Neural cell (in vitro differentiated cells): ENCODE measurements at regions not wholly inside any gene's neighbourhood (a gene's known extent, or its start where the extent isn't known, plus 50 kb on each side); places are given as distances from the start of the nearest gene placed in this dataset.

Experiments
- H2AFZ ChIP-seq: fragments of 200-600, 300-800 bp; sonication (generic), shearing (Covaris generic); 2 replicates; pipeline ENCODE4 v1.6.0; 2014; ENCODE audit warnings: low read depth, mild to moderate bottlenecking, antibody characterized with exemption, low read length, moderate library complexity
- H3F3A ChIP-seq: fragments of 200-600 bp; shearing (Covaris generic); 2 replicates; pipeline ENCODE4 v1.6.1; 2016; ENCODE audit warnings: mild to moderate bottlenecking, moderate library complexity, mixed read lengths, antibody characterized with exemption, low read length; ENCODE audit not compliant: insufficient read depth, poor library complexity, severe bottlenecking
- H3K27ac ChIP-seq: fragments of 200-600, 300-800 bp; sonication (generic), shearing (Covaris generic); 2 replicates; pipeline ENCODE4 v1.5.1; 2014; ENCODE audit warnings: mild to moderate bottlenecking, low read length, moderate library complexity
- H3K27me3 ChIP-seq: fragments of 300-800, 200-600 bp; sonication (generic), shearing (Covaris generic); 2 replicates; pipeline ENCODE4 v1.6.0; 2014; ENCODE audit warnings: mild to moderate bottlenecking, low read depth, low read length, moderate library complexity; ENCODE audit not compliant: insufficient read depth
- H3K36me3 ChIP-seq: fragments of 300-800, 200-600 bp; sonication (generic), shearing (Covaris generic); 2 replicates; pipeline ENCODE4 v1.5.1; 2014; ENCODE audit warnings: mild to moderate bottlenecking, antibody characterized with exemption, low read length, moderate library complexity; ENCODE audit not compliant: insufficient read depth
- H3K4me2 ChIP-seq: fragments of 300-800, 200-600 bp; sonication (generic), shearing (Covaris generic); 2 replicates; pipeline ENCODE4 v1.6.0; 2014; ENCODE audit warnings: mild to moderate bottlenecking, low read length
- H3K4me3 ChIP-seq: fragments of 300-800, 200-600 bp; sonication (generic), shearing (Covaris generic); 2 replicates; pipeline ENCODE4 v1.5.1; 2014; ENCODE audit warnings: mild to moderate bottlenecking, low read length, moderate library complexity
- H3K79me2 ChIP-seq: fragments of 200-600 bp; shearing (Covaris generic); replicated peaks from 2 replicates; pipeline ENCODE4 v1.6.0; 2014; ENCODE audit warnings: mild to moderate bottlenecking, low read length, moderate library complexity; ENCODE audit not compliant: insufficient read depth
- H3K9ac ChIP-seq: fragments of 300-800, 200-600 bp; sonication (generic), shearing (Covaris generic); 2 replicates; pipeline ENCODE4 v1.6.1; 2016; ENCODE audit warnings: mild to moderate bottlenecking, low read length, mixed read lengths
- H3K9me2 ChIP-seq: fragments of 200-600 bp; shearing (Covaris generic); 2 replicates; pipeline ENCODE4 v1.6.1; 2016; ENCODE audit warnings: mild to moderate bottlenecking, low read length, mixed read lengths; ENCODE audit not compliant: insufficient read depth
- H3K9me3 ChIP-seq: fragments of 200-600, 300-800 bp; sonication (generic), shearing (Covaris generic); 2 replicates; pipeline ENCODE4 v1.6.1; 2016; ENCODE audit warnings: mild to moderate bottlenecking, mixed run types, low read length, moderate library complexity, mixed read lengths
- H4K20me1 ChIP-seq: fragments of 200-600 bp; shearing (Covaris generic); 2 replicates; pipeline ENCODE4 v1.6.1; 2016; ENCODE audit warnings: mild to moderate bottlenecking, mixed run types; ENCODE audit not compliant: insufficient read depth
- CTCF ChIP-seq: fragments of 450-650 bp; IDR thresholded peaks from 2 replicates; pipeline ENCODE4 v1.5.1; 2014; ENCODE audit warnings: antibody characterized with exemption, mild to moderate bottlenecking, moderate library complexity; ENCODE audit not compliant: poor library complexity, severe bottlenecking
- EP300 ChIP-seq: fragments of 450-650 bp; conservative IDR thresholded peaks from 2 replicates; pipeline ENCODE4 v1.6.1; 2014; ENCODE audit warnings: antibody characterized with exemption, mild to moderate bottlenecking, moderate library complexity; ENCODE audit not compliant: poor library complexity, severe bottlenecking
- EZH2 ChIP-seq: fragments of 200-600, 300-800 bp; shearing (Covaris generic), sonication (generic); IDR thresholded peaks from 2 replicates; pipeline ENCODE4 v1.6.1; 2014; ENCODE audit warnings: antibody characterized with exemption, low read length, borderline replicate concordance, mild to moderate bottlenecking; ENCODE audit not compliant: insufficient read depth, poor library complexity, severe bottlenecking
- MXI1 ChIP-seq: fragments of 450-650 bp; conservative IDR thresholded peaks from 2 replicates; pipeline ENCODE4 v1.6.1; 2014; ENCODE audit warnings: antibody characterized with exemption, mild to moderate bottlenecking; ENCODE audit not compliant: poor library complexity, severe bottlenecking
- POLR2AphosphoS5 ChIP-seq: IDR thresholded peaks from 2 replicates; pipeline ENCODE4 v1.6.1; 2012
- RAD21 ChIP-seq: fragments of 450-650 bp; conservative IDR thresholded peaks from 2 replicates; pipeline ENCODE4 v1.6.1; 2014; ENCODE audit warnings: antibody characterized with exemption, mild to moderate bottlenecking, moderate library complexity
- REST ChIP-seq: IDR thresholded peaks from 2 replicates; pipeline ENCODE4 v1.6.1; 2012; ENCODE audit warnings: borderline replicate concordance
- SMC3 ChIP-seq: fragments of 450-650 bp; conservative IDR thresholded peaks from 2 replicates; pipeline ENCODE4 v1.6.1; 2014; ENCODE audit warnings: antibody characterized with exemption, mild to moderate bottlenecking, moderate library complexity; ENCODE audit not compliant: poor library complexity
- TAF1 ChIP-seq: IDR thresholded peaks from 2 replicates; pipeline ENCODE4 v1.6.1; 2012; ENCODE audit warnings: low read depth

GRCh38 chr5:29982457-29982856, 1211.0 kb upstream of the CDH6 start:
- no peak for TF ChIP-seq EP300
- no peak for TF ChIP-seq MXI1
- no peak for TF ChIP-seq EZH2
- no peak for TF ChIP-seq TAF1
- TF ChIP-seq RAD21: no peak
- no peak for TF ChIP-seq SMC3
- TF ChIP-seq CTCF: no peak
- no peak for TF ChIP-seq REST
- no peak for TF ChIP-seq POLR2AphosphoS5
- H4K20me1 ChIP-seq: no peaks in the 10 kb centered on the region
- H3F3A ChIP-seq: no peaks in the 10 kb centered on the region
- H3K9me2 ChIP-seq: no peaks in the 10 kb centered on the region
- H3K27ac ChIP-seq: no peak overlapping the region
- no peaks in the 10 kb centered on the region for H3K79me2 ChIP-seq
- H3K36me3 ChIP-seq: no peaks in the 10 kb centered on the region
- no peak overlapping the region for H3K4me2 ChIP-seq
- no peaks in the 10 kb centered on the region for H3K9me3 ChIP-seq
- no peak overlapping the region for H3K9ac ChIP-seq
- no peaks in the 10 kb centered on the region for H3K27me3 ChIP-seq
- no peak overlapping the region for H2AFZ ChIP-seq
- H3K4me3 ChIP-seq: no peak overlapping the region

- H3K79me2 ChIP-seq: no peaks in the 10 kb centered on the region
- H3K9me2 ChIP-seq: no peaks in the 10 kb centered on the region
- H3F3A ChIP-seq: no peaks in the 10 kb centered on the region
- no peaks in the 10 kb centered on the region for H3K36me3 ChIP-seq
- no peaks in the 10 kb centered on the region for H4K20me1 ChIP-seq
- no peak overlapping the region for H3K4me3 ChIP-seq
- H3K27ac ChIP-seq: no peak overlapping the region
- H3K9me3 ChIP-seq: no peaks in the 10 kb centered on the region
- no peaks in the 10 kb centered on the region for H3K27me3 ChIP-seq
- TF ChIP-seq EZH2: no peak
- TF ChIP-seq TAF1: no peak
- no peak for TF ChIP-seq RAD21
- no peak for TF ChIP-seq CTCF
- TF ChIP-seq SMC3: no peak
- no peak for TF ChIP-seq EP300
- TF ChIP-seq REST: no peak
- TF ChIP-seq POLR2AphosphoS5: no peak
- no peak for TF ChIP-seq MXI1
- no peak overlapping the region for H3K4me2 ChIP-seq
- H3K9ac ChIP-seq: no peak overlapping the region
- no peak overlapping the region for H2AFZ ChIP-seq
Measured at GRCh38 chr5:29972597-29972996, 1220.9 kb upstream of the CDH6 start.
